Psoas muscle (tissue), 7 donors: ENCODE measurements at regions not wholly inside any gene's neighbourhood (a gene's known extent, or its start where the extent isn't known, plus 50 kb on each side); places are given as distances from the start of the nearest gene placed in this dataset.

Source experiments
- ATAC-seq, 4 donors: fragments of 200-7000 bp; cut with Tn5 transposase; one replicate each; pipeline ENCODE4 v1.9.1; 2020; ENCODE audit warnings: moderate library complexity in 3 of 4, mild to moderate bottlenecking in 2 of 4
- DNase-seq, 2 donors: peaks; one replicate each; pipeline ENCODE4 v3.0.0-alpha.2; 2020
- H3K27ac ChIP-seq: fragments of 200-600 bp; one replicate; pipeline ENCODE4 v1.8.0; 2022
- H3K27me3 ChIP-seq, 3 donors: fragments of 200-600 bp in 1 of 3; one replicate each; pipeline versions ENCODE4 v1.6.1 to v1.8.0; 2013 to 2022; ENCODE audit warnings: low read length in 2 of 3, mild to moderate bottlenecking in 2 of 3, moderate library complexity in 1 of 3; ENCODE audit not compliant: insufficient read depth in 3 of 3
- H3K36me3 ChIP-seq, 2 donors: fragments of 200-600 bp in 1 of 2; one replicate each; pipeline versions ENCODE4 v1.6.1 to v1.8.0; 2013 to 2022; ENCODE audit warnings: low read depth in 1 of 2, mild to moderate bottlenecking in 1 of 2, moderate library complexity in 1 of 2; ENCODE audit not compliant: insufficient read depth in 1 of 2
- H3K4me1 ChIP-seq: fragments of 200-600 bp; one replicate; pipeline ENCODE4 v1.8.0; 2022
- H3K4me3 ChIP-seq: fragments of 200-600 bp; one replicate; pipeline ENCODE4 v1.8.0; 2022; ENCODE audit warnings: mild to moderate bottlenecking
- H3K9me3 ChIP-seq: fragments of 200-600 bp; one replicate; pipeline ENCODE4 v1.8.0; 2022
- WGBS, 3 donors: extraction: QIAGEN DNeasy Blood & Tissue Kit; methylation state at CpG; one replicate each; pipeline versions ENCODE4 v1.1.6 to v1.1.7; 2013; 5-methylcytosine and 5-hydroxymethylcytosine counted together
- intact Hi-C, 2 donors: fragments of 100-400 bp; cut with DNase I; formaldehyde crosslinking; loops; one replicate each; pipeline versions ENCODE4 v1.11.0 to v1.14.2; 2022
- TF ChIP-seq, protein P1 (sequence below): fragments of 200-600 bp; IDR thresholded peaks from one replicate; pipeline ENCODE4 v1.8.0; 2022; ENCODE audit warnings: antibody characterized with exemption
- donor health status: healthy with polysubstance abuse.
- donor health status: DM: no; HTN: no; CAD: no; lungs with moderate emphysema.
- donor health status: Bipolar disorder and iron deficiency.
- donor health status: healthy.
- donor health status: DM: yes; HTN: yes; CAD: no.
- donor health status: DM: no; HTN: no; CAD: no.
- donor health status: DM: yes; HTN: yes; CAD: no.

DNA sequence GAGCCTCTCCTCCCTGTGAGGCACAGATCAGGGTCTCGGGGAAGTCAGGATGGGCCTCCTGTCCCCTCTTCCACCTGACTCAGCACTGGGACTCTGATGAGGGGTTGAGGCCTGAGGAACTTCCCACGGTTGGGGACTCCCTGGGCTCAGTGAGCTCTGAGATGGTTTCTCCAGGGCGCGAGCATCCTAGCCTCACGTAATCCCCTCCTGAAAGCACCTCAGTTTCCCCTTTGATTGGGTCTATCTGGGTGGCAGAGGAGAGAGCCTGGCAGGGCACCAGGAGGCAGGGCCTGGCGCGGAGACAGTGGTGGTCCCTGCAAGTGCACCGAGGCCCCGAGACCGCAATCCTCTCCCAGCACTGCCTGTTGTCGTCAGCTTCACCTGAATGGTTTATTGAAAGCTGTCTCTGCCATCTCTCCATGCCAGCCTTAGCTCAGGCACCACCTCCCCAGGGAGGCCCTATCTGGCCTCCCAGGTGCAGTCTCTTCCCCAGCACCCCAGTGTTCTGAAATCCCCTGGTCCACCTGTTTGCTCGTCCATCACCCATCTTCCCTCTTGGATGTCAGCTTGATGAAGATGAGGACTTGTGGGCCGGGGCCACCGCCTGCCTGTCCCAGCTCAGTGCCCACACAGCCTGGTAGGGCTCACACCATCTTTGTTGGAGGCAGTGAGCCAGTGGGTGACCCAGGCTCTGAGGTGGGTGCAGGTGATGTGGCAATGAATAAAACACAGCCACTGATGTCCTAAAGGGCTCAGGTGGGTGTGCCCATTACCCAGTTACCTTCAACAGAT lies 52.2 kb upstream of the PCSK6 start:
- Histone ChIP-seq H3K9me3 (no peaks in the 10 kb centered on the region), H3K36me3 (no peaks in the 10 kb centered on the region), H3K27ac (no peak overlapping the region), H3K27me3 (peaks cover 0 to 15% (median 0%) of the 10 kb centered on the region in 3 donors), H3K4me1 (no peaks in the 10 kb centered on the region), H3K4me3 (no peak overlapping the region)
- WGBS, 3 donors: 92 to 93% (median 93%) methylated on average over 14 of the region's 14 CpGs
- DNase-seq: no peak
- intact Hi-C loops: loop anchor here in 1 of 2 donors (10.0 kb wide), 1 partner anchor 113 kb away; the partner anchor contains the start of gene TM2D3
- TF ChIP-seq, protein P1, sequence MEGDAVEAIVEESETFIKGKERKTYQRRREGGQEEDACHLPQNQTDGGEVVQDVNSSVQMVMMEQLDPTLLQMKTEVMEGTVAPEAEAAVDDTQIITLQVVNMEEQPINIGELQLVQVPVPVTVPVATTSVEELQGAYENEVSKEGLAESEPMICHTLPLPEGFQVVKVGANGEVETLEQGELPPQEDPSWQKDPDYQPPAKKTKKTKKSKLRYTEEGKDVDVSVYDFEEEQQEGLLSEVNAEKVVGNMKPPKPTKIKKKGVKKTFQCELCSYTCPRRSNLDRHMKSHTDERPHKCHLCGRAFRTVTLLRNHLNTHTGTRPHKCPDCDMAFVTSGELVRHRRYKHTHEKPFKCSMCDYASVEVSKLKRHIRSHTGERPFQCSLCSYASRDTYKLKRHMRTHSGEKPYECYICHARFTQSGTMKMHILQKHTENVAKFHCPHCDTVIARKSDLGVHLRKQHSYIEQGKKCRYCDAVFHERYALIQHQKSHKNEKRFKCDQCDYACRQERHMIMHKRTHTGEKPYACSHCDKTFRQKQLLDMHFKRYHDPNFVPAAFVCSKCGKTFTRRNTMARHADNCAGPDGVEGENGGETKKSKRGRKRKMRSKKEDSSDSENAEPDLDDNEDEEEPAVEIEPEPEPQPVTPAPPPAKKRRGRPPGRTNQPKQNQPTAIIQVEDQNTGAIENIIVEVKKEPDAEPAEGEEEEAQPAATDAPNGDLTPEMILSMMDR: no peak
- no peak for ATAC-seq

GRCh38 chr15:101540480-101541239 lies 51.2 kb upstream of the PCSK6 start:
- intact Hi-C loops: loop anchor here in 1 of 2 donors (10.0 kb wide), 1 partner anchor 114 kb away; the partner anchor contains the start of gene TM2D3
- 50 to 54% (median 52%) methylated on average over 10 of the region's 10 CpGs for WGBS, 3 donors
- TF ChIP-seq, protein P1: no peak
- Histone ChIP-seq H3K4me3 (no peak overlapping the region), H3K36me3 (no peaks in the 10 kb centered on the region), H3K27me3 (peaks cover 0 to 10% (median 0%) of the 10 kb centered on the region in 3 donors), H3K27ac (no peak overlapping the region), H3K4me1 (no peaks in the 10 kb centered on the region), H3K9me3 (no peaks in the 10 kb centered on the region)
- peak; percentile 64 to 90 (median 80) for ATAC-seq
- no peak for DNase-seq

DNA sequence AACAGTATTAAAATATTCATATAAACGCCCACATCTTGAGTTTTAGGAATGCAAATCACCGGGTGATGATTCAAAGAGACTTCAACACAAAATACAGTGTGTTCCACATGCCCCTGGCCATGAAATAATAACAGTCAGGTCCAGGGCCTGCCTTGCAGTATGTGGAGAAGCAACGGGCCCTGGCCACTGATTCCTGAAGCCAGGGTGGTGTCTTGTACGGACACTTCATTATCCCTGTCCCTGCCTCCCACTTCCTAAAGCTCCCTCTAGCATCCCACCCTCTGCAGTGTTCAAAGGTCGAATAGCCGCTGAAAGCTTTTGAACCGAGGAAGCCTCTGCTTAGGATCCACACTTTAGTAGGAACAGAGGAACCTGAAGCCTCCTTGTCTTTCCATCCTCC lies 50.4 kb upstream of the PCSK6 start:
- TF ChIP-seq, protein P1: no peak
- no peak for ATAC-seq
- no peak for DNase-seq
- intact Hi-C loops: loop anchor here in 1 of 2 donors (10.0 kb wide), 1 partner anchor 115 kb away; the partner anchor contains the start of gene TM2D3
- H3K27me3 ChIP-seq: peaks cover 0 to 2% (median 0%) of the 10 kb centered on the region in 3 donors
- H3K36me3 ChIP-seq: no peaks in the 10 kb centered on the region
- no peak overlapping the region for H3K4me3 ChIP-seq
- no peaks in the 10 kb centered on the region for H3K4me1 ChIP-seq
- H3K9me3 ChIP-seq: no peaks in the 10 kb centered on the region
- H3K27ac ChIP-seq: no peak overlapping the region
- WGBS, 3 donors: 84 to 91% (median 84%) methylated on average over 7 of the region's 7 CpGs

DNA sequence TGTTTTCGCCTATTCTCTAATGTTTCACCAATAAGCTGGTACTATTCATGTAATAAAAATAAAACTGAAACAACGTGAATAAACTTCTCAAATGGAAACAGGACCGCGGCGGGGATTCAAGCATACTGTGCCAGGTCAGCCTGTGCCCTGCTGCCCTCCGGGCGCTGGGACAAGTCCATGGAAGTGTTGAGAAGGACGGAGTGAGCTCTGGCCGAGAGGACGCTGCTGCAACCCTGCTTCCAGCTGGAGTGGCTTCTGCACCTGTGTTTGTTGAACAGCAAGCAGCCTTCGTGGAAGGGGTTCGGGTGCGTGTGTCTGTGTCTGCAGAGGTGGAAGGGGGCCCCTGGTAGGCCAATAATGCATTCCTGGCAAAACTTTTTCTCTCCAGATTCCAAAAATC lies 50.0 kb upstream of the PCSK6 start:
- DNase-seq (no peak), ATAC-seq (no peak)
- Histone ChIP-seq H3K27ac (no peak overlapping the region), H3K4me1 (no peaks in the 10 kb centered on the region), H3K36me3 (no peaks in the 10 kb centered on the region), H3K27me3 (no peaks in the 10 kb centered on the region), H3K9me3 (no peaks in the 10 kb centered on the region), H3K4me3 (no peak overlapping the region)
- intact Hi-C loops: no loop called here
- TF ChIP-seq, protein P1: no peak
- 73 to 75% (median 74%) methylated on average over 13 of the region's 13 CpGs for WGBS, 3 donors
